GM18870 (cell line): ENCODE measurements at regions not wholly inside any gene's neighbourhood (a gene's known extent, or its start where the extent isn't known, plus 50 kb on each side); places are given as distances from the start of the nearest gene placed in this dataset.
"Not testable (repeated sequence)": the region's sequence is repeated elsewhere in the genome, so short reads cannot be mapped to it uniquely, and the experiment has no call there.

Source experiments
- ATAC-seq: cut with Tn5 transposase; IDR thresholded peaks from one replicate; pipeline ENCODE4 v1.9.1; 2021; ENCODE audit warnings: moderate library complexity; ENCODE audit not compliant: unreplicated experiment

GRCh38 chr6:99668036-99668705, 61.5 kb downstream of the PRDM13 start:
- no peak for ATAC-seq

GRCh38 chr6:99689916-99690685, 83.5 kb downstream of the PRDM13 start:
- no peak for ATAC-seq

GRCh38 chr6:99702287-99702686, 95.7 kb downstream of the PRDM13 start:
- ATAC-seq, result not testable (repeated sequence)

DNA sequence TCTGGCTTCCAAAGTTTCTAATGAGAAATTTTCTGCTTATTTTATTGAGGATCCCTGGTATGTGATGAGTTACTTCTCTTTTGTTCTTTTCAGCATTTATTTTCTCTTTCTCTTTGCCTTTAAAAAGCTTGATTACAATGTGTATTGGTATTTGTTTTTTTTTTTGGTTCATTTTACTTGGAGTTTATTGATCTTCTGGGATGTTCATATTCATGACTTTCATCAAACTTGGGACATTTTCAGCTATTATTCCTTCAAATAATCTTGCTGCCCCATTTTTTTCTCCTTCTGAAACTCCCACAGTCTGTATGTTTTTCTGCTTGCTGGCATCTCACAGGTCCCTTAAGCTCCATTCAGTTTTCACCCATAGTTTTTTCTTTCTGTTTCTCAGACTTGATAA, 102.4 kb downstream of the PRDM13 start:
- no peak for ATAC-seq

DNA sequence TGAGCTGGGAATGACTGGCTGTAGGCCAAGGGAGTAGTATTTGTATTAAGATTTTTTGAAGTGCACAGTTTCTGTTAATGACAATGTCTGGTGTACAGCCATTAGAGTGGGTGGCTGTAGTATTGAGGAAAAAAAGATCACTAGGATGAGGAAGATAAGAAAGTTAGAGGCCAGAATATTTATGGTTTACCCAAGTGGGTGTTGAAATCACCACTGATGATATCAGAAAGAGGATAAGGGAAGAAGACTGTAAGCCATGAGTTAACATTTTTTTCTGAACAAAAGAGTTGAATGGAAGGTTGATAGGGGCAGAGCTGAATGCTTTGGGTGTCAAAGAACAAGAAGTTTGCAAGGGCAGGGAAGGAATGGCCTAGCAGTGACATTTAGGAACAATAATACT, 104.7 kb downstream of the PRDM13 start:
- no peak for ATAC-seq

GRCh38 chr6:99711925-99712324, 105.3 kb downstream of the PRDM13 start:
- no peak for ATAC-seq

- no peak for ATAC-seq
These were observed 105.9 kb downstream of the PRDM13 start for GRCh38 chr6:99712519-99712918.

- ATAC-seq, result not testable (repeated sequence)
These were observed 115.4 kb downstream of the PRDM13 start for GRCh38 chr6:99722043-99722442.

GRCh38 chr6:99730237-99730636, 123.6 kb downstream of the PRDM13 start:
- not testable (repeated sequence) for ATAC-seq

GRCh38 chr6:99736302-99736701, 129.7 kb downstream of the PRDM13 start:
- no peak for ATAC-seq

DNA sequence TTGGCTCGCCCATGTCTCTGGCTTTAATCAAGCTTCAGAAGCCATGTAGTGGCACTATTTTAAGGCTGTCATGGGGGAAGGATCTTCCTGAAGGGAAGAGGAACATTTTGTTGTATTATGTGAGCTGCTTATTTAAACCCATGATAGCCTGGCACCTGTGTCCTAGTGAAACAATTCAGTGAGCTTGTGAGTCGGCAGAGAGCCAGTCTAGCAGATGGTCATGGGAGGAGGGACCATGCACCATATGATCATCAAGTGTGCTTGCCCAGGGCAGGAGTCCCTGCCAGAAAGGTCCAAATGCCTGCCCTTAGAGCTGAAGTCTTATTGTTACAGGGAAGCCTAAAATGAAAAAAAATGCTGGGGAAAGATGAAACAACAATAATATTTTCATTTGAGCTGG, 132.9 kb downstream of the PRDM13 start:
- ATAC-seq, result no peak

GRCh38 chr6:99741092-99741491, 134.5 kb downstream of the PRDM13 start:
- ATAC-seq, result no peak

DNA sequence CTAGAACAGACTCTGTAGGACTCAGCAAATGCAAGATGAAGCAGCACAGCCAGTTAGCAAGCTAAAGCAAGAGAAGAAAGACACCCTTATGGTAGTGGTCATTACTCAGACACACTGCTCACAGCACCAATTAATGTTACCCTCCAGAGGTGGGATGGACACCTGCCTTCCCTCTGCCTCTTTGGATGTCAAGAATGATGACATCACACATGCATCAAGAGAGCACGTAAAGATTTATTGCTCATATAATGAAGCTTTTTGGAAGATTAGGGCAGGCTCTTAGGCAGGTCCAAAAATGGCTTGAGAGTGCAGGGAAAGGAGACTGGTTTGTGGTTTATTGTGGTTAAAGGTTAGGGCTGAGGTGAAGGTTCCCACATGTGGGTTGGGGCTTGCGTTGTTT, 137.0 kb downstream of the PRDM13 start:
- no peak for ATAC-seq

DNA sequence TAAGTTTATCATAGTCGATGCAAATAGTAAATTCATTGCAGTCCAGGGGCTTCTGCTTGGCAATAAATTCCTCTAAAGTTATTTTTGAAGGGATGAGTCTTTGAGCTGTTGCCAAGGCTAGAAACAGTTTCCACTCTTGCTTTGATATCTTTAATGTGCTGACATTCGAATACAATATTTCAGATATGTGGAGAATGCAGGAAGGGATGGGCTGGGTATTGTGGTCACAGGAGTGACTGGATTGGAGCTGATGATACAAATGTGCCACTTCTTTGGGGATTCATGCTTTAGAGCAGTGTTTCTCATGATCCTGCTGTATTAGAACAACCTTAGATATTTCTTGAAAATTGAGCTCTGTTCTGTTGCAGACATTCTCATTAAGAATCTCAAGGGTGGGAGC, 139.0 kb downstream of the PRDM13 start:
- no peak for ATAC-seq

DNA sequence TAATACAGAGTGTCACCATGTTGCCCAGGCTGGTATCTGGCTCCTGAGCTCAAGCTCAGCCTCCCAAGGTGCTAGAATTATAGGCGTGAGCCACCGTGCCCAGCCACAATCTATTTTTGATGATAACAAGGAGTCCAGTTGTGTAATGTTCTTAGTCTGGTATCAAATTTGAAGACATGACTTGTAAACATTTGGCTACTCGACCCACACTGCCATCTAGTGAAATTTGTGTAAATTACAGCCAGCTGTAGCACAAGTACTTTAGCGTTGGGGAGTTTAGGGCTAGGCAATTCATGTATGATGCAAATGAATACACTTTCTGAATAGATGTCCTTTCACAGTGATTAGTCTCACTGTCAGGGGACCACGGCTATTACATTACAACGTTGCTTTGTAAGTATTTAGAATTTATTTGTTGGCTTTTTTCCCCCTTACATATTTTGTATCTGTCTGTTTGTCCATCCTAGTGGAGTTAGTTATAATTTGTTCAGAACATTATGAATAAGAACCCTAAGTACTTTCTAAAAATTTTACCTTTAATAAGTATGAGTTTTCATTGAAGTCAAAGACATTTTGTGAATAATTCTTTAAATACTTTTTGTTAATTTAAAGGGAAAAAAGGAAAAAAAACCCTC, 139.7 kb downstream of the PRDM13 start:
- ATAC-seq, result peak; percentile 92

DNA sequence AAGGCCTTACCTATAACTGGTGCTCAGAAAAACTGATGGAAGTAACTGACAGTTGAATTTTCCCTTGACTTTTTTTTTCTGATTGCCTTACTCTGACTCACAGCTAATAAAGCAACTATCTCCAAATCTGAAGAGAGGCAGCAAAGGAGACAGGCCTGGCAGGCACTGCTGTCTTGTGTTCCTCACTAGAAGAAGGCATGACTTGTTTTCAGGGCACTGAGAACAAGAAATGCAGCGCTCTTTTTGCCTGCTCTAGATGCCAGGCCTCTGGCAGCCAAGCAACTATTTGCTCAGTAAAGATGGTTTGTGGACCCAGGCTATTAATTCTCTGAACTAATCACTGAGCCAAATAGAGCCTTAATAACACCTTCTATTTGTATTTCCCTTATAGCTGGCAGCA, 155.1 kb downstream of the PRDM13 start:
- no peak for ATAC-seq

GRCh38 chr6:99768166-99768565, 161.5 kb downstream of the PRDM13 start:
- ATAC-seq, result no peak

GRCh38 chr6:99779631-99780555, 173.3 kb downstream of the PRDM13 start:
- ATAC-seq, result no peak

GRCh38 chr6:99780556-99780885, 173.9 kb downstream of the PRDM13 start:
- no peak for ATAC-seq

DNA sequence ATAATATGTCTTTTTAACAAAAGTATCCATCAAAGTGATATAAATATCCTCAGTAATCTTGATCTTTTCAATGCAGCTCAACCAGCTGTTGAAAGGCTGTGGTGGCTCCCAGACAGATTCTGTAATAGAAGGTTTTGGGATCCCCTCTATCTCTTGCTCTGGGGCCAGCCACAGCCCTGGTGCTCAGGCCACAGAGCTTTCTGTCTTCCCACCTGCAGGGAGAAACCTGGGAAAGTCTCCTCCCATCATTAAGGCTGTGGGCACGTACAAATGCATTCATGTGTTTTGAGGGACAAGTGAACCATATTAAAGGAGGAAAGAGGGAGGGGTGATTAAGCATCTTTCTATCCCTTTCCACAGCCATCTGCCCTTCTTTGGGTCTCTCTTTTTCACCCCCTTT, 183.1 kb downstream of the PRDM13 start:
- no peak for ATAC-seq

DNA sequence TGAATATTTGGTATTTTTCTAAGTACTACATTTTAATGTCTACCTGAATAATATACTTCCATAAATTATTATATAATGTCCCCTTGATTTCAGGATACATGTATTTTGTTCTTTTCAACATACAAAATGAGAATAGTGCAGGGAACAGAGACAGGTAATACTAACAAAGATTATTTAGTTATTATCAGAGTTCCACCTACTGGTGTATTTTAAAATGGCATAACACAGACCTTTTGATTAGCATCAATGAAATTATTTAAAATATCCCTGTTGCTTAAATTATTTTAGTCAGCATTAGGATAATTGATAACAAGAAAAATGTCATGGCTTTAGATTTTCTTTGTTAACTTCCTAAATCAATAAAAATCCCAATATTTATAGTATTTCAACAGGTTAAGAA, 184.0 kb downstream of the PRDM13 start:
- no peak for ATAC-seq
